Activated T-helper 1 cell treated with anti-CD3 and anti-CD28 coated beads, Interleukin-12 subunit alpha, Interleukin-12 subunit beta, Interleukin-2, Interleukin-4 antibody, amounts not matched to agents 30 ng/mL and 10 ng/mL and 1 ng/mL, durations not matched to agents 14 hours and 24 hours and 36 hours (primary cell): ENCODE measurements at regions not wholly inside any gene's neighbourhood (a gene's known extent, or its start where the extent isn't known, plus 50 kb on each side); places are given as distances from the start of the nearest gene placed in this dataset.

ENCODE experiments used
- DNase-seq: peaks from one replicate; pipeline ENCODE4 v3.0.0; 2021; ENCODE audit warnings: low spot score
- H3K27ac Mint-ChIP-seq: one replicate; pipeline ENCODE4 v1.8.0; 2021; ENCODE audit warnings: mild to moderate bottlenecking, mixed read lengths
- H3K27me3 Mint-ChIP-seq: one replicate; pipeline ENCODE4 v1.8.0; 2022; ENCODE audit warnings: mild to moderate bottlenecking, moderate library complexity, mixed read lengths; ENCODE audit not compliant: insufficient read depth
- H3K36me3 Mint-ChIP-seq: one replicate; pipeline ENCODE4 v1.8.0; 2021; ENCODE audit warnings: low read depth, mixed read lengths
- H3K4me1 Mint-ChIP-seq: one replicate; pipeline ENCODE4 v1.8.0; 2021; ENCODE audit warnings: low read depth, mixed read lengths
- H3K4me3 Mint-ChIP-seq: one replicate; pipeline ENCODE4 v1.8.0; 2021; ENCODE audit warnings: mild to moderate bottlenecking, moderate library complexity, mixed read lengths
- H3K9me3 Mint-ChIP-seq: one replicate; pipeline ENCODE4 v1.8.0; 2021; ENCODE audit warnings: mixed read lengths
- intact Hi-C: fragments of 100-400 bp; cut with micrococcal nuclease; formaldehyde crosslinking; loops from one replicate; pipeline ENCODE4 v1.15.1; 2024

- Mint-ChIP-seq H3K36me3 (no peaks in the 10 kb centered on the region), H3K9me3 (peaks cover 20% of the 10 kb centered on the region), H3K4me3 (no peak overlapping the region), H3K27ac (no peak overlapping the region), H3K4me1 (no peaks in the 10 kb centered on the region), H3K27me3 (no peaks in the 10 kb centered on the region)
- no peak for DNase-seq
- intact Hi-C loops, result no loop called here
Measured at GRCh38 chr5:104652271-104652861, 1089.8 kb upstream of the NUDT12 start.

- Mint-ChIP-seq H3K4me3 (no peak overlapping the region), H3K27ac (no peak overlapping the region), H3K27me3 (no peaks in the 10 kb centered on the region), H3K9me3 (peaks cover 15% of the 10 kb centered on the region), H3K4me1 (no peaks in the 10 kb centered on the region), H3K36me3 (no peaks in the 10 kb centered on the region)
- intact Hi-C loops, result no loop called here
- no peak for DNase-seq
Measured at GRCh38 chr5:104650313-104651055, 1087.9 kb upstream of the NUDT12 start.

- DNase-seq, result no peak
- Mint-ChIP-seq H3K4me1 (no peaks in the 10 kb centered on the region), H3K27ac (no peak overlapping the region), H3K9me3 (peaks cover 3% of the 10 kb centered on the region), H3K4me3 (no peak overlapping the region), H3K27me3 (no peaks in the 10 kb centered on the region), H3K36me3 (no peaks in the 10 kb centered on the region)
- intact Hi-C loops, result no loop called here
Measured at GRCh38 chr5:104646416-104646815, 1083.8 kb upstream of the NUDT12 start.

GRCh38 chr5:104643320-104643719 lies 1080.7 kb upstream of the NUDT12 start:
- no peak for DNase-seq
- Mint-ChIP-seq H3K27ac (no peak overlapping the region), H3K9me3 (peaks cover 3% of the 10 kb centered on the region), H3K4me1 (no peaks in the 10 kb centered on the region), H3K36me3 (no peaks in the 10 kb centered on the region), H3K27me3 (no peaks in the 10 kb centered on the region), H3K4me3 (no peak overlapping the region)
- intact Hi-C loops, result no loop called here

- intact Hi-C loops, result no loop called here
- H3K27me3 Mint-ChIP-seq, result no peaks in the 10 kb centered on the region
- H3K4me3 Mint-ChIP-seq, result no peak overlapping the region
- H3K36me3 Mint-ChIP-seq, result no peaks in the 10 kb centered on the region
- DNase-seq, result no peak
- H3K4me1 Mint-ChIP-seq, result no peaks in the 10 kb centered on the region
- H3K27ac Mint-ChIP-seq, result no peak overlapping the region
- H3K9me3 Mint-ChIP-seq, result no peaks in the 10 kb centered on the region
Measured at GRCh38 chr5:104635227-104635626, 1072.6 kb upstream of the NUDT12 start.

- Mint-ChIP-seq H3K36me3 (no peaks in the 10 kb centered on the region), H3K27ac (no peak overlapping the region), H3K4me1 (no peaks in the 10 kb centered on the region), H3K27me3 (no peaks in the 10 kb centered on the region), H3K9me3 (no peaks in the 10 kb centered on the region), H3K4me3 (no peak overlapping the region)
- no peak for DNase-seq
- intact Hi-C loops, result no loop called here
Measured at GRCh38 chr5:104628911-104629310, 1066.3 kb upstream of the NUDT12 start.

- intact Hi-C loops, result no loop called here
- H3K4me1 Mint-ChIP-seq, result no peaks in the 10 kb centered on the region
- H3K27ac Mint-ChIP-seq, result no peak overlapping the region
- no peaks in the 10 kb centered on the region for H3K36me3 Mint-ChIP-seq
- no peak overlapping the region for H3K4me3 Mint-ChIP-seq
- DNase-seq, result no peak
- H3K27me3 Mint-ChIP-seq, result no peaks in the 10 kb centered on the region
- H3K9me3 Mint-ChIP-seq, result no peaks in the 10 kb centered on the region
Measured at GRCh38 chr5:104626122-104626521, 1063.5 kb upstream of the NUDT12 start.

GRCh38 chr5:104612005-104612404 lies 1049.4 kb upstream of the NUDT12 start:
- Mint-ChIP-seq H3K27ac (no peak overlapping the region), H3K9me3 (peaks cover 5% of the 10 kb centered on the region), H3K4me3 (no peak overlapping the region), H3K36me3 (no peaks in the 10 kb centered on the region), H3K4me1 (no peaks in the 10 kb centered on the region), H3K27me3 (no peaks in the 10 kb centered on the region)
- DNase-seq, result no peak
- intact Hi-C loops, result no loop called here

- no peak for DNase-seq
- Mint-ChIP-seq H3K36me3 (no peaks in the 10 kb centered on the region), H3K4me3 (no peak overlapping the region), H3K27me3 (no peaks in the 10 kb centered on the region), H3K27ac (no peak overlapping the region), H3K4me1 (no peaks in the 10 kb centered on the region), H3K9me3 (peaks cover 5% of the 10 kb centered on the region)
- intact Hi-C loops, result no loop called here
Measured at GRCh38 chr5:104611135-104611767, 1048.7 kb upstream of the NUDT12 start.

- no peaks in the 10 kb centered on the region for H3K36me3 Mint-ChIP-seq
- DNase-seq, result no peak
- no peaks in the 10 kb centered on the region for H3K9me3 Mint-ChIP-seq
- intact Hi-C loops, result no loop called here
- no peaks in the 10 kb centered on the region for H3K27me3 Mint-ChIP-seq
- H3K4me3 Mint-ChIP-seq, result no peak overlapping the region
- H3K4me1 Mint-ChIP-seq, result no peaks in the 10 kb centered on the region
- H3K27ac Mint-ChIP-seq, result no peak overlapping the region
Measured at GRCh38 chr5:104606258-104606829, 1043.8 kb upstream of the NUDT12 start.

GRCh38 chr5:104599726-104600125 lies 1037.1 kb upstream of the NUDT12 start:
- Mint-ChIP-seq H3K36me3 (no peaks in the 10 kb centered on the region), H3K4me1 (no peaks in the 10 kb centered on the region), H3K4me3 (no peak overlapping the region), H3K27ac (no peak overlapping the region), H3K27me3 (no peaks in the 10 kb centered on the region), H3K9me3 (peaks cover 3% of the 10 kb centered on the region)
- intact Hi-C loops, result no loop called here
- DNase-seq, result no peak

GRCh38 chr5:104598285-104598684 lies 1035.7 kb upstream of the NUDT12 start:
- intact Hi-C loops, result no loop called here
- H3K36me3 Mint-ChIP-seq, result no peaks in the 10 kb centered on the region
- no peak for DNase-seq
- H3K27ac Mint-ChIP-seq, result no peak overlapping the region
- H3K27me3 Mint-ChIP-seq, result no peaks in the 10 kb centered on the region
- no peak overlapping the region for H3K4me3 Mint-ChIP-seq
- no peaks in the 10 kb centered on the region for H3K4me1 Mint-ChIP-seq
- peaks cover 3% of the 10 kb centered on the region for H3K9me3 Mint-ChIP-seq

GRCh38 chr5:104594850-104595249 lies 1032.3 kb upstream of the NUDT12 start:
- no peaks in the 10 kb centered on the region for H3K27me3 Mint-ChIP-seq
- intact Hi-C loops, result no loop called here
- H3K4me3 Mint-ChIP-seq, result no peak overlapping the region
- H3K9me3 Mint-ChIP-seq, result peaks cover 18% of the 10 kb centered on the region
- no peak for DNase-seq
- H3K27ac Mint-ChIP-seq, result no peak overlapping the region
- no peaks in the 10 kb centered on the region for H3K4me1 Mint-ChIP-seq
- no peaks in the 10 kb centered on the region for H3K36me3 Mint-ChIP-seq
